ENCODE measurements at regions not wholly inside any gene's neighbourhood (a gene's known extent, or its start where the extent isn't known, plus 50 kb on each side); places are given as distances from the start of the nearest gene placed in this dataset.

- no peak for TF ChIP-seq CTCF (IDR thresholded peaks at IDR 0.05; ENCODE audit: extremely low read depth, missing control alignments)
- no peak for DNase-seq (ENCODE audit: low spot score)
Observed at GRCh38 chr2:204277226-204277625, 268.0 kb upstream of the PARD3B start.

DNA sequence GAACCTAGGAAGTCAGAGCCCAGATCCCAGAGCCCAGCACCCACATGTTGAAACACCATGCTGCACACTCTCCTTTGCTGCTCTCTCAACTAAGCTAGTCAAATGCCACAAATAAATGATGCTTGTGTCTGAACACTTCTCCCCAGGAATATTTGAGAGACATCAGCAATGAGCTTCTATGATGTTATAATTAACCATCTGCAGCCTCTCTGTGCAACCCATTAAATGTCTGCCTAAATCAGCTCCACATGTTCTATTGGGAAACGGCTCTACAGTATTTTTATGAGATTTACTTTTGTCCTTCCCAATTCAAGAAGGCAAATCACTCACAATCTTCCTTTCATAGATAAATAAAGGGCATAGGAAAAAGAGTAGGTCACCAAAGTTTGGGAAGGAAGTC is 266.8 kb upstream of the PARD3B start:
- no peak for DNase-seq (ENCODE audit: low spot score)
- no peak for TF ChIP-seq CTCF (IDR thresholded peaks at IDR 0.05; ENCODE audit: extremely low read depth, missing control alignments)

- no peak for TF ChIP-seq CTCF (IDR thresholded peaks at IDR 0.05; ENCODE audit: extremely low read depth, missing control alignments)
- no peak for DNase-seq (ENCODE audit: low spot score)
Observed at GRCh38 chr2:204279819-204280218, 265.5 kb upstream of the PARD3B start.

- TF ChIP-seq CTCF (IDR thresholded peaks at IDR 0.05; ENCODE audit: extremely low read depth, missing control alignments), result no peak
- DNase-seq (ENCODE audit: low spot score), result no peak
Observed at GRCh38 chr2:204280262-204280668, 265.0 kb upstream of the PARD3B start.

DNA sequence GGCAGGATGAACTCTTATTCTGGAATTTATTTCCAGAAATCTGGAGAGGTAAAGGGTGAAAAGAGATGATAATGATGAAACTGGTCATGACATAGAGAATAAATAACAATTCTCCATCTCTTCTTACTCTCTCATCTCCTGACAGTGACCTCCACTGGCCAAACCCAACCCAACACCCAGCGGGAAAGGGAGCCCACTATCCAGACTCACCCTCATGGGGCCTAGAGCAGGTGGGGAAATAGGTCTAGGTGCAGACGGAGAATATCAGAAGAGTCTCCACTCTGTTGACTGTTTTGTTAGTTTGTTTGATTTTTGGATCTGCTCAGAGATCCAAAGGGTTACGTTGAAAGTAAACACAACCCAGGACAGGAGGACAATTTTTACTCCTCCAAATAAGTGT is 263.2 kb upstream of the PARD3B start:
- no peak for DNase-seq (ENCODE audit: low spot score)
- TF ChIP-seq CTCF (IDR thresholded peaks at IDR 0.05; ENCODE audit: extremely low read depth, missing control alignments), result no peak

- TF ChIP-seq CTCF (IDR thresholded peaks at IDR 0.05; ENCODE audit: extremely low read depth, missing control alignments), result no peak
- DNase-seq (ENCODE audit: low spot score), result no peak
Observed at GRCh38 chr2:204282525-204282924, 262.8 kb upstream of the PARD3B start.

- TF ChIP-seq CTCF (IDR thresholded peaks at IDR 0.05; ENCODE audit: extremely low read depth, missing control alignments), result no peak
- DNase-seq (ENCODE audit: low spot score), result no peak
Observed at GRCh38 chr2:204289066-204289465, 256.2 kb upstream of the PARD3B start.

All from GM20000 (cell line).